ENCODE measurements at regions not wholly inside any gene's neighbourhood (a gene's known extent, or its start where the extent isn't known, plus 50 kb on each side); places are given as distances from the start of the nearest gene placed in this dataset.

DNA sequence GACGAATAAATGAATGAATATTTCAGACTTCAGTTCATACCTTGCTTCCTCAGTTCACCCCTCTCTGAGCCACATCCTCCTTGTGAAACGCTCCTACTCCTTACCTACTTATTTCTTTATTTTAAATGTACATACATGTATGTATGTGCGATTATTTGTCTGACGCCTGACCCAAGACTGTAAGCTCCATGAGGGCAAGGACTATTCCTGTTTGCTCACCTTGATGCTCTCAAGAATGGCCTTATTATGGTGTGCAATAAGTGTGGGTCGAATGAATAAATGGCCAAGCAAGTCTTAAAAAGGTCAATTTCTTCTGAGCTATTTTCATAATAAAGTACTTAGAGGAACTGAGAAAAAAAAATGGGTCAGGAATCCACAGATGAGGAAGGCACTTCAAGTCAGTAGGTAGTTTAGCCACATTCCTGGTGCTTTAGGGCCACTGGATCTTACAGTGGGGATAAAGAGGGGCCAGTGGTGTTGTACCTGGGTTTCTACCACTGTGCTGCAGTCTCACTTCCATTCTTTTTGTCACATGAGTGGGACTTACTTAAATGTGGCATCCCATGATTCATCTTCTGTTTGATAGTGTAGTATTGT is 74.7 kb downstream of the SDC1 start:
- H3K27ac Mint-ChIP-seq, result no peak overlapping the region
- H3K36me3 Mint-ChIP-seq (ENCODE audit: low read depth), result no peaks in the 10 kb centered on the region
- peaks cover 73% of the 10 kb centered on the region for H3K27me3 Mint-ChIP-seq
- H3K4me3 Mint-ChIP-seq, result no peak overlapping the region
- ATAC-seq, result no peak
- H3K9me3 ChIP-seq (ENCODE audit: control insufficient read depth, low read length, poor library complexity, severe bottlenecking), result no peaks in the 10 kb centered on the region
- DNase-seq, result no peak
- no peaks in the 10 kb centered on the region for H3K4me1 Mint-ChIP-seq

DNA sequence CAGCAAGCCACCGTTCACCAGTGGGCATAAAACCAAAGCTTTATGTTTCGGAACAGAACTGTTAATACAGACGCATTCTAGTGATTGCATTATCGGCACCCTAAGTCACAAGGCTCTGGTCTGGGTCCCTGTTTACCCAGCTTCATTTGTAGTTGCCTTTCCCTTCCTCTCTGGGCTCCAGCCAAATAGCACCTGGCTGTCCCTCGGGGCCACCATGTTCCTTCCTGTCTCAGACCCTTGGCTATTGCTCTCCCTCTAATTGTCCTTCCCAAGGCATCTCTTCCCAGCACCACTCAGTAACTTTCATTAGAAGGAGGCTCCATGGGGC is 75.3 kb downstream of the SDC1 start:
- Mint-ChIP-seq H3K27ac (no peak overlapping the region), H3K27me3 (peaks cover 76% of the 10 kb centered on the region), H3K4me3 (no peak overlapping the region), H3K36me3 (ENCODE audit: low read depth) (no peaks in the 10 kb centered on the region), H3K4me1 (no peaks in the 10 kb centered on the region)
- no peaks in the 10 kb centered on the region for H3K9me3 ChIP-seq (ENCODE audit: control insufficient read depth, low read length, poor library complexity, severe bottlenecking)
- no peak for DNase-seq
- ATAC-seq, result no peak

DNA sequence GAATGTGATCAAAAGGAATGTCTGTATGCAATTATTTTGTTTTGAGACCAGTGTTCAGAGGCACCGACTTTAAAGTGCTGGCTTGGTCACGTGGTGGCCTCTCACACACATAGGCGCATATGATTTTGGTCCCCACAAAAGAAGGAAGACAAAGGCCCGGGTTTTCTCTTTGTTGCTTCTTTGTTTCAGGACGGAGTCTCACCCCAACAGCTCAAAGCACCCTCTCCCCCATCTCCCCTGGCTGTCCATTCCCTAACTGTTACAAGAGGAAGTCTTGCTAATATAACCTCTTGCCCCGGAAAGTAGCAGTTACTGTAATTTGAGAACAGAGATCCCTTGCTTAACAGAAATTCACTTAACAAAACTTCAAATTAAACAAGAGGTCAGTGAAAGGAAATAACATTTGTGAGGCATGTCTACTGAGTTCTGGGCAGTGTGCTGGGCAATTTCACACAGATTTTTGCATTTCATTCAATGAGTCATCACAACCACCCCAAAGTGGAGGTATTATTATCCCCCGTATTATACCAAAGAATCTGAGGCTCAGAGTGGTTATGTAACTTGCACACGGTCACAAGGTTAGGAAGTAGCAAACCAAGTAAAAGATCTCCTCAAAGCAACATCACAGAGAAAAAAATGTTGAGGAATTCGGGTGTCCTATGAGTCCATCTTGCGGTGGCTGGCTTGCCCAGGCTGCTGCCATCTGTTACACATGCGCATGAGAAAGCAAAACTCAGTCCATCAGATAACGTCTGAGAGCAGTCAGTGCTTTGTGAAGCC is 75.8 kb downstream of the SDC1 start:
- H3K4me3 Mint-ChIP-seq, result no peak overlapping the region
- no peak for ATAC-seq
- no peaks in the 10 kb centered on the region for H3K36me3 Mint-ChIP-seq (ENCODE audit: low read depth)
- no peak overlapping the region for H3K27ac Mint-ChIP-seq
- no peaks in the 10 kb centered on the region for H3K9me3 ChIP-seq (ENCODE audit: control insufficient read depth, low read length, poor library complexity, severe bottlenecking)
- H3K4me1 Mint-ChIP-seq, result no peaks in the 10 kb centered on the region
- no peak for DNase-seq
- H3K27me3 Mint-ChIP-seq, result peaks cover 76% of the 10 kb centered on the region

DNA sequence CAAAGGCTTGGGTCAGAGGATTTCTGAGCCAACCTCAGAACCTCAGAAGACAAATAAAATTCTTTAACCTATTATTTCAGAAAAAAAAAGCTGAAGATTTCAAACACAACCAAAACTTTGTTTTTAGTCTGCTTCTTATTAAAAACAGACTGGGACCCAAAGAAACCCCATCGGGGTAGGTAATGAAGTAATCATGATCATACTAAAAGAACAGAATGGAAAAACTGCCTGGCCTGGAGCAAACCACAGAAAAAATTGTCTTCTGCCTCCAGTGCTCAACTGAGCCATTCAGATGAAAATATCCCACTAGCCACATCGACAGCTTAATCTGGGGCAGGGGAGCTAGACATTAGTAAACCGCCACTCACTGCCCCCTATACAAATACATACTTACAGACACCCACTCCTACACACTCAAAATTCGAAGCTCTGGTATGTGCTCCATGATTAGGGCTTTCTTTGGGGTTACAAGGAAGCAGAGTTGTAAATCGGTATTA is 76.5 kb downstream of the SDC1 start:
- no peak overlapping the region for H3K4me3 Mint-ChIP-seq
- H3K9me3 ChIP-seq (ENCODE audit: control insufficient read depth, low read length, poor library complexity, severe bottlenecking), result no peaks in the 10 kb centered on the region
- no peaks in the 10 kb centered on the region for H3K36me3 Mint-ChIP-seq (ENCODE audit: low read depth)
- DNase-seq (no peak), ATAC-seq (no peak)
- H3K27me3 Mint-ChIP-seq, result peaks cover 75% of the 10 kb centered on the region
- H3K27ac Mint-ChIP-seq, result no peak overlapping the region
- no peaks in the 10 kb centered on the region for H3K4me1 Mint-ChIP-seq

DNA sequence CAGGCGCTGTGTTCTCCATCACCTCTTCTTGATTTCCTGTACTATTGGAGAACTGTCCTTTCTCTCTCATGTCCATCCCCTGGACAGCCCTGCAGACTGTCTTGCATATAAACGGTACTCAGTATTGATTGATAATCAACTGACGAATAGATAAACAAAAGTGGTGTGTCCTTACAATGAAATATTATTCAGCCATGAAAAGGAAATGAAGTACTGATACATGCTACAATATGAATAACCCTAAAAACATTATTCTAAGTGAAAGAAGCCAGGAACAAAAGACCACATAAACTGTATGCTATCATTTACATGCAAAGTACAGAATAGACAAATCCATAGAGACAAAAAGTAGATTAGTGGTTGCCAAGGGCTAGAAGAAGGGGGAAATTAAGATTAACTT is 77.6 kb downstream of the SDC1 start:
- H3K27me3 Mint-ChIP-seq, result peaks cover 72% of the 10 kb centered on the region
- H3K4me1 Mint-ChIP-seq, result no peaks in the 10 kb centered on the region
- no peak overlapping the region for H3K27ac Mint-ChIP-seq
- no peak overlapping the region for H3K4me3 Mint-ChIP-seq
- H3K9me3 ChIP-seq (ENCODE audit: control insufficient read depth, low read length, poor library complexity, severe bottlenecking), result no peaks in the 10 kb centered on the region
- ATAC-seq (no peak), DNase-seq (no peak)
- no peaks in the 10 kb centered on the region for H3K36me3 Mint-ChIP-seq (ENCODE audit: low read depth)

DNA sequence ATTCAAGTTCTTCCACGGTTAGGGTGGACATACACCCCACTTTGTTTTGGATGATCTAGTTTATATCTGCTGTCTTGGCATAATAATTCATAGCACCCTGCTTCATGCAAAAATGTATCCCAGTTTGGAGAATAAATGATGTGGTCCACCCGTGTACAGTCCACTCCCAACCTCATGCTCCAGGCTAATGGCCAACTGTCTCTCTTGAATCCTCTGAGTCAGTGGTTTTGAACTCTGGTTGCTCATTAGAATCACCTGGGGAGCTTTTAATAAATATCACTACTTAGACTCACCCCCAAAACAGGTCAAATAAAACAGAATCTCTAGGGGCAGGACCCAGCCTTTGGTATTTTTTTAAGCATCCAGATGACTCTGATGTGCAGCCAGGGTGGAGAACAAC is 78.5 kb downstream of the SDC1 start:
- no peaks in the 10 kb centered on the region for H3K36me3 Mint-ChIP-seq (ENCODE audit: low read depth)
- H3K27me3 Mint-ChIP-seq, result peaks cover 71% of the 10 kb centered on the region
- no peak overlapping the region for H3K27ac Mint-ChIP-seq
- no peaks in the 10 kb centered on the region for H3K4me1 Mint-ChIP-seq
- no peak for ATAC-seq
- no peak for DNase-seq
- H3K9me3 ChIP-seq (ENCODE audit: control insufficient read depth, low read length, poor library complexity, severe bottlenecking), result no peaks in the 10 kb centered on the region
- H3K4me3 Mint-ChIP-seq, result no peak overlapping the region

DNA sequence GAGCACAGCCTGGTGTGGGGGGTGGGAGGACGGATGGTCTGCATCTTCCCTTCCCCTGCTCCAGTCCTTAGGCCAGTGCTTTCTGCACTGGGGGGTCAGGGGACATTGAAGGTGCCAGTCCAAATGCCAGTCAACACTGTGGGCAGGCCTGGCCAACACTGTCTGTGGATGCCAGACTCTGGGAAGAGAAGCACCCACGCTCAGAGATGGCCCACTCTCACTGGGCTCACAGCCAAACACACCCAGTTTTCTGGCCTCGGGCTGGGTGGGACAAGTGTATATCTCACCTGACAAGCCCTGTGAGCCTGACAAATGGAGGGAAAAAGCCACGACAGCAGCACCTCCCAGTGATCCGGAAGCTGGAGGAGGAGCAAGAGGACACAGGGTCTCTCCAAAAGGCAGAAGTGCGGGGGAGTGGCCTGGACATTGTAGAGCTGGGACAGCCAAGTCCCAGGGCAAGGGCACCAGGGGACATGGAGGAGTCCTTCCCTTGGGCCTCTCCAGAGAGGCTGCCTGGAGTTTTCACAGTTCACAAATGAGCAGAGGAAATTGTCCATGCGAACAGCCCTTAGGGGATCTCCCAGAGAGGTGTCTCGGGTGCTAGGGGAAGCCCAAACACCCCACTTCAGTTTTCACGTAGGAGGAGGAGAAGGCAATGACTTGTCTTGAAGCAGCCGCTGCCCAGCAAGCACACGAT is 79.3 kb downstream of the SDC1 start:
- Mint-ChIP-seq H3K27me3 (peaks cover 64% of the 10 kb centered on the region), H3K4me3 (no peak overlapping the region), H3K27ac (no peak overlapping the region), H3K36me3 (ENCODE audit: low read depth) (no peaks in the 10 kb centered on the region), H3K4me1 (no peaks in the 10 kb centered on the region)
- no peak for ATAC-seq
- no peaks in the 10 kb centered on the region for H3K9me3 ChIP-seq (ENCODE audit: control insufficient read depth, low read length, poor library complexity, severe bottlenecking)
- DNase-seq, result no peak

DNA sequence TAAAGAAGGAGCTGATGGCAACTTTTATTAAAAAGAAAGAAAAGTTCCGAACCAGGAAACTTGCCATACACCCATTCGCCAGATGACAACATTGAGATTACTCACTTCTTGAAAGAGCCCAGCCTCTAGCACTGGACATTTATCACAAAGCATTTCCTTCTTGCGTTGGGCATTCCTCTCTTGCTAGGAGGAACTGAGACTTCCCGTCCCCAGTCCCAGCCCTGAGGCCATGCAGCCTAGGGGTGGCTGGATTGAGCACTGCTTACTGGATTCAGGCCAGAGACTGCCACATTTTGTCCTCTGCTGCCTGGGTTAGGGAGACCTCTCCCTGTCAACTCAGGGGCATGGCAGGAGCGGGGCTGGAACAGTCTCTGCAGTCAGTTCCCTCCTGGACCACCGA is 80.1 kb downstream of the SDC1 start:
- DNase-seq, result no peak
- H3K36me3 Mint-ChIP-seq (ENCODE audit: low read depth), result no peaks in the 10 kb centered on the region
- no peaks in the 10 kb centered on the region for H3K9me3 ChIP-seq (ENCODE audit: control insufficient read depth, low read length, poor library complexity, severe bottlenecking)
- H3K27me3 Mint-ChIP-seq, result peaks cover 56% of the 10 kb centered on the region
- H3K27ac Mint-ChIP-seq, result no peak overlapping the region
- no peak overlapping the region for H3K4me3 Mint-ChIP-seq
- H3K4me1 Mint-ChIP-seq, result no peaks in the 10 kb centered on the region
- no peak for ATAC-seq

DNA sequence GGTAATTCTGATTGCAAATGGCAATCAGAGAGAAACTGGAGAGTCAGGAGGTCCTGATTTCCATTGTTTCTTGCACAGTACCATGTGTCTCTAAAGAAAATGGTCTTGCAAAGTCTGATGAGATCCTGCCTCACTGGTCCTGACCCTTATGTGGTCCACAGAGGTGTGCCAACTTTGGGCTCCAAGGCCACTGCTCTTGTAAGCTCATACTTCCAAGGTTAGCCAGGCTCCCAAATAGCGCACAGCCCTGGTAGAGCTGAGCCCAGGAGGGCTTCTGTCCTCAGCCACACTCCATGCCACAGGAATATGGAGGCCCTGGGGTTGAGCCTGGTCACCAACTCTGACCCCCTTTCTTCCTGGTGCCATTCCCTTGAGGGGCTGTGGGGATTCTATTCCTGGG is 80.7 kb downstream of the SDC1 start:
- DNase-seq, result no peak
- Mint-ChIP-seq H3K27ac (no peak overlapping the region), H3K4me1 (peaks cover 2% of the 10 kb centered on the region), H3K27me3 (peaks cover 49% of the 10 kb centered on the region), H3K4me3 (no peak overlapping the region), H3K36me3 (ENCODE audit: low read depth) (no peaks in the 10 kb centered on the region)
- no peaks in the 10 kb centered on the region for H3K9me3 ChIP-seq (ENCODE audit: control insufficient read depth, low read length, poor library complexity, severe bottlenecking)
- ATAC-seq, result no peak

DNA sequence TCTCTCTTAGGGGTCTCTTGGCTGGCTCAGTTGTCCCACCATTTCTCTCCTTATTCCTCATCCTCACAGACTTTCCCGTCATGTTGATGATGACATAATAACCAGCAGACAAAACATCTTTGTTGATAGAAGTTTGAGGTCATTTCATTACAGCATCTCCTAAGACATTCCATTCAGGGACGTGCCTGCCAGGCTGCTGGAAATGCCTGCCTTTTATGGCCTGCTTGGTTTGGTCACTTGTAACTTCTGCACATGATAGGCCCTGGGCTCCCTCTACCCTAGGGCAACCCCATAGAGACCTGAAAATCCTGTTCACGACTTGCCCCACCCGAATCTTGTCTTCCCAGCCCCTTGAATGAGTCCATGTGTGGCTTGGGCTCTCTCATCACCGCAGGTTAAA is 81.7 kb downstream of the SDC1 start:
- no peaks in the 10 kb centered on the region for H3K36me3 Mint-ChIP-seq (ENCODE audit: low read depth)
- no peak overlapping the region for H3K27ac Mint-ChIP-seq
- DNase-seq (no peak), ATAC-seq (no peak)
- no peak overlapping the region for H3K4me3 Mint-ChIP-seq
- H3K4me1 Mint-ChIP-seq, result peaks cover 3% of the 10 kb centered on the region
- no peaks in the 10 kb centered on the region for H3K9me3 ChIP-seq (ENCODE audit: control insufficient read depth, low read length, poor library complexity, severe bottlenecking)
- H3K27me3 Mint-ChIP-seq, result peaks cover 44% of the 10 kb centered on the region

DNA sequence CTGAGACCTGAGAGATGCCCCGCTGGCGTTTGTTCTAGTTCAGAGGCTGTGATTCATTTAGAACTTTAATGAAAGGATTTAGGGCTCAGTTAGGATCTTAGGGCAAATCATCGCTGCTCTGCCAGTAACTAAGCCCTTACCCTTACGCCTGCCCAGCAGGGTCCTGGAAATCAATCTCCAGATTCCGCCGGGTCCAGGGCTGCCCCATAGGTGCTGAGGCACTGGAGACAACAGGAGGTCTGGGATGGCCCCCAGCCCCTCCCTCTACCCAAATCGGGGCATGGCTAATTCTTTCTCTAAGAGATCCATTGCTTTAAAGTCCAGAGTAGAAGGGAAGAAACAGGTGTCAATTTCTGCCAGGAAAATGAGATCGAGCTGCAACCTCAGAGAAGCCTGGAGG is 83.1 kb downstream of the SDC1 start:
- no peak overlapping the region for H3K27ac Mint-ChIP-seq

DNA sequence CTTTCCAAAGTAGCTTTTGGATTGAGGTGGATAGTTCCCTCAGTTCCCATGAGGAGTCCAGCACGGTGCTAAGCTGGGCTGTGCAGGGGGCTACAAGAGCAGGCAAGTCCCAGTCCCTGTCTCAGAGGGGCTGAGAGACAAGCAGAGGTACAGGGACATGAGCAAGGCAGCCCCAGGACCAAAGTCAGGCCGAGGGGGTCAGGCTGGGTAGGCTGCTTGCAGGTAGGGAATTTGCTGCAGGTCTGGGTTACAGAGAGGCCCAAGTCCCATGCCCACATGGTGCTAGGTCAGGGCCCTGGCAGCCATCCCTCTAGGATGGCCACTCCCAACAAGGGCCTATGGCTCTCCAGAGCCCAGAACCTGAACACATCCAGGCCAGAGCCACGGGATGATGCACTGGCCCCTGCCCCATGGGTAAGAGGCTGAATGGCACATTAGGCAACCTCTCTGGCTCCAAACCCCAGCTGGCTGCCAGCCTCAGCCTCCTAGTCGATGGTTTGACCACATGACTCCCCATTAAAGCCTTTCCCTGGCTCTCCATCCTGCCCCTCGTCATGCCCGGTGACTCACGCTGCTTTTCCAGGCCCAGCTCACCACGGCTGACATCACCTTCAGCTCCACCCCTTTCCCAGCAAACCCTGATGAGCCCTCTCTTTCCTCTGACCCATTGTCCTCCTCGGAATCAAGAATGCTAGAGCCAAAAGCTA is 83.7 kb downstream of the SDC1 start:
- H3K4me3 Mint-ChIP-seq, result no peak overlapping the region
- no peaks in the 10 kb centered on the region for H3K36me3 Mint-ChIP-seq (ENCODE audit: low read depth)
- DNase-seq (no peak), ATAC-seq (no peak)
- no peak overlapping the region for H3K27ac Mint-ChIP-seq
- H3K27me3 Mint-ChIP-seq, result peaks cover 40% of the 10 kb centered on the region
- no peaks in the 10 kb centered on the region for H3K9me3 ChIP-seq (ENCODE audit: control insufficient read depth, low read length, poor library complexity, severe bottlenecking)
- peaks cover 3% of the 10 kb centered on the region for H3K4me1 Mint-ChIP-seq

More for the DNA sequence above, 83.1 kb downstream of the SDC1 start:
- no peak for ATAC-seq
- no peaks in the 10 kb centered on the region for H3K36me3 Mint-ChIP-seq (ENCODE audit: low read depth)
- DNase-seq, result no peak
- no peak overlapping the region for H3K4me3 Mint-ChIP-seq
- peaks cover 3% of the 10 kb centered on the region for H3K4me1 Mint-ChIP-seq
- no peaks in the 10 kb centered on the region for H3K9me3 ChIP-seq (ENCODE audit: control insufficient read depth, low read length, poor library complexity, severe bottlenecking)
- peaks cover 46% of the 10 kb centered on the region for H3K27me3 Mint-ChIP-seq

DNA sequence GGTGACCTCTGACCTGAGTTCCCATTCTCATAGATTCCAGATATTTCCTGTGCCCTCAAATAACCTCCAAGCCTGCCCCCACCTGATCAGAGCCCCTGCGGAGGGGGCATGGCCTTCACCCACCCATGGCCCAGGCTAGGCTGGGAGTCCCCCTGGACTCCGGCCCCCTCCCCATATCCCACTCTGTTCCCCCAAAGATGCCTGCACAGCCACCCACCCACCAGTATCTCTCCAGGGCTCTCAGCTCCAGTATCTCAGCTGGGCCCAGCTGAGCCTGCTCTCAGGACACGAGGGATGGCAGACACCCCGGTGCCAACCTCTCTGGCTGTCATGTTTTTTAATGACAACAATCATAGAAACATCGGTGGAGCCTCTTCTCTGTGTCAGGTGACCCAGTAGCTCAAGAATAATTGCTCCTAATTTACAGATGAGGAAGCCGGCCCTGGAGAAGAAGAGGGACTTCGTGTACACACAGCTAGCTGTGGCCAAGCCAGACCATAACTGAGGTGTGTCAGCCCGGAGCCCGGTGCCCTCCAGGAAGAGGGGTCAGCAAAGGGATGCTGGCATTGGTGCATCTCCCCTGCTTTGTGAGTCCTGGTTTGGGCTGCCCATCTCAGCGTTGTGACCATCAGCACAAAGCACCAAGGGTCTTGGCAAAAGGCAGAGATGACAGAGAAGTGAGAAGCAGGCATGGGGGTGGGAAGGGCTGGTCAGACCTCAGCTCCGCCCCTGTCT is 84.4 kb downstream of the SDC1 start:
- H3K27ac Mint-ChIP-seq, result no peak overlapping the region
- DNase-seq (no peak), ATAC-seq (no peak)
- H3K4me1 Mint-ChIP-seq, result peaks cover 3% of the 10 kb centered on the region
- no peaks in the 10 kb centered on the region for H3K36me3 Mint-ChIP-seq (ENCODE audit: low read depth)
- H3K27me3 Mint-ChIP-seq, result peaks cover 33% of the 10 kb centered on the region
- H3K9me3 ChIP-seq (ENCODE audit: control insufficient read depth, low read length, poor library complexity, severe bottlenecking), result no peaks in the 10 kb centered on the region
- H3K4me3 Mint-ChIP-seq, result no peak overlapping the region

All from T-helper 17 cell (primary cell).